ENCODE measurements at regions not wholly inside any gene's neighbourhood (a gene's known extent, or its start where the extent isn't known, plus 50 kb on each side); places are given as distances from the start of the nearest gene placed in this dataset.
"Not testable (repeated sequence)": the region's sequence is repeated elsewhere in the genome, so short reads cannot be mapped to it uniquely, and the experiment has no call there.

GRCh38 chr2:87604980-87605379, 142.9 kb upstream of the PLGLB2 start:
- H3K27ac Mint-ChIP-seq; POLR2A ChIA-PET; H3K36me3 Mint-ChIP-seq (ENCODE audit: low read depth); H3K27me3 Mint-ChIP-seq (ENCODE audit: low read depth); H3K4me1 Mint-ChIP-seq (ENCODE audit: low read depth); CTCF ChIA-PET; ATAC-seq; DNase-seq; H3K4me3 Mint-ChIP-seq; H3K9me3 Mint-ChIP-seq (ENCODE audit: insufficient read depth): not testable (repeated sequence)

- POLR2A ChIA-PET; H3K27me3 Mint-ChIP-seq (ENCODE audit: low read depth); H3K4me1 Mint-ChIP-seq (ENCODE audit: low read depth); H3K9me3 Mint-ChIP-seq (ENCODE audit: insufficient read depth); ATAC-seq; CTCF ChIA-PET; H3K27ac Mint-ChIP-seq; DNase-seq; H3K36me3 Mint-ChIP-seq (ENCODE audit: low read depth); H3K4me3 Mint-ChIP-seq: not testable (repeated sequence)
These were observed 139.3 kb upstream of the PLGLB2 start for GRCh38 chr2:87608377-87609166.

DNA sequence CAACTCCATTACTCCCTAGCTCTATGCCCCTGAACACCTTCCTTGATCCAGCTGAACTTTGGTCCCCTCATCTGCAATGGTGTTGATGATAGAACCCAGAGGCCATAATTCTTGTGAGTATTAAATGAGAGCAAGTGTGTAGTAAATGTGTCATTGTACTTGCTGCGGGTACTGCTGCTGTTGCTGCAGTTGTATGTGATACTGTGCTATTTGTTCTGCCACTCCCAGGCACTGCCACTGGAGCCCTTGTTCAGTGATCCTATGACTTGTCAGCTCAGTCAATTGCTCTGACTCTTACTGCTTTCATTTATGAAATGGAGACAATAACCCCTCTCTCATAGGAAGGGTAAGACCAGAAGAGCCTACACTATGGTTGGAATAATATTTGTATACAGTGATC, 136.9 kb upstream of the PLGLB2 start:
- H3K36me3 Mint-ChIP-seq (ENCODE audit: low read depth); POLR2A ChIA-PET; CTCF ChIA-PET: not testable (repeated sequence)

DNA sequence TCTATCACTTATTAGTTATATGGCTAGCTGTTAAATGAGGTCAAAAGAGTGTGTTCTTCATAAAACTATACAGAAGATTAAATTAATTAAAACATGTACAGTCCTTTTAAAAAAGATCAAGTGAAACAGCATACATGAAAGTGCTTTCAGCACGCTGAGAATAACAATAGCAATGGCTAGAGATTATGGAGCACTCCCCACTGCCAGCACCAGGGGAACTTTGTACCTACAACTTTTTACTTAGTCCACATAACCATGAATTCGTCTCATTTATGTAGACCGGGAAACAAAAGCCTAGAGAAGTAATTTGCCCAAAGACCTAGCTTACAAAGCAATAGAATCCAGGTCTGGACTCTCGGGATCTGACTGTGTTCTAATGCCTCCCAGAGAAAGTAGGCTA, 136.5 kb upstream of the PLGLB2 start:
- H3K27ac Mint-ChIP-seq; DNase-seq; H3K9me3 Mint-ChIP-seq (ENCODE audit: insufficient read depth); H3K27me3 Mint-ChIP-seq (ENCODE audit: low read depth); CTCF ChIA-PET; POLR2A ChIA-PET; H3K36me3 Mint-ChIP-seq (ENCODE audit: low read depth); H3K4me1 Mint-ChIP-seq (ENCODE audit: low read depth); ATAC-seq; H3K4me3 Mint-ChIP-seq: not testable (repeated sequence)

More for the DNA sequence above, 136.9 kb upstream of the PLGLB2 start:
- H3K9me3 Mint-ChIP-seq (ENCODE audit: insufficient read depth); H3K27ac Mint-ChIP-seq; ATAC-seq; H3K4me3 Mint-ChIP-seq; H3K27me3 Mint-ChIP-seq (ENCODE audit: low read depth); DNase-seq; H3K4me1 Mint-ChIP-seq (ENCODE audit: low read depth): not testable (repeated sequence)

- CTCF ChIA-PET; H3K9me3 Mint-ChIP-seq (ENCODE audit: insufficient read depth); H3K27me3 Mint-ChIP-seq (ENCODE audit: low read depth); POLR2A ChIA-PET; H3K4me3 Mint-ChIP-seq; H3K36me3 Mint-ChIP-seq (ENCODE audit: low read depth); ATAC-seq; H3K4me1 Mint-ChIP-seq (ENCODE audit: low read depth); DNase-seq; H3K27ac Mint-ChIP-seq: not testable (repeated sequence)
These were observed 135.9 kb upstream of the PLGLB2 start for GRCh38 chr2:87611956-87612355.

- DNase-seq; H3K36me3 Mint-ChIP-seq (ENCODE audit: low read depth); H3K4me3 Mint-ChIP-seq; H3K4me1 Mint-ChIP-seq (ENCODE audit: low read depth); H3K27me3 Mint-ChIP-seq (ENCODE audit: low read depth); CTCF ChIA-PET; ATAC-seq; H3K27ac Mint-ChIP-seq; H3K9me3 Mint-ChIP-seq (ENCODE audit: insufficient read depth); POLR2A ChIA-PET: not testable (repeated sequence)
These were observed 133.0 kb upstream of the PLGLB2 start for GRCh38 chr2:87614829-87615434.

DNA sequence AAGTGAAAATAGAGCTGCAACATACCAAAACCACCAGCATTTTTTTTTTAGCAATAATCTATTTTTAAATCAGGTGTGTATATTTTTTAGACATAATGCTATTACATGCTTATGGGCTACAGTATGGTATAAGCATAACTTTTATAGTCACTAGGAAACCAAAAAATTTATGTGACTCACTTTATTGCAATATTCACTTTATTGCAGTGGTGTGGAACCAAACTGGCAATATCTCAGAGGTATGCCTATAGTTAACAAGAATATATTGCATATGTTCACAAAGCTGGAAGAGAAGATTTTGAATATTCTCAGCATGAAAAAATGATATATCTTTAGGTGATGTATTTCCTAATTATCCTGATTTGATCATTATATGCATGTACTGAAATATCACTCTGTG, 128.8 kb upstream of the PLGLB2 start:
- H3K4me3 Mint-ChIP-seq; CTCF ChIA-PET; H3K9me3 Mint-ChIP-seq (ENCODE audit: insufficient read depth); H3K36me3 Mint-ChIP-seq (ENCODE audit: low read depth); H3K27ac Mint-ChIP-seq; ATAC-seq; H3K4me1 Mint-ChIP-seq (ENCODE audit: low read depth); DNase-seq; POLR2A ChIA-PET; H3K27me3 Mint-ChIP-seq (ENCODE audit: low read depth): not testable (repeated sequence)

DNA sequence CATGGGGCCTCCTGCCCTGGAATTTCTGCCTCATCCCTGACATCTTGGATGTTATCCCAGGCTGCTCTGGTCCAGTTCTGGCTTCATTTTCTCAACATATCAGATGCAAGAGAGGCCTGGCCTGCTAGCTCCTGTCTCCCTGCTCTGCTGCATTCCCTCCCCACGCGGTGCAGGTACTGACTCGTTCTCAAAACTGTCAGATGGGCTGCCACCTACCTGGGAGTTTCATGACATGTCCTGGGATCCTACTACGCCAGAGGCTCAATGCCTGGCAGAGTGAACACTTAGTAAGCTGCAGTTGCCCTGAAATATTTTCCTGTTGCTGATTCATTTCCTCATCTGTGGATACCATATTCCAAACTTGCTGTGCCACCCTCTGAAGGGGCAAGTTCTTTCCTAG, 126.7 kb upstream of the PLGLB2 start:
- CTCF ChIA-PET; POLR2A ChIA-PET; DNase-seq; H3K4me3 Mint-ChIP-seq; H3K4me1 Mint-ChIP-seq (ENCODE audit: low read depth); H3K36me3 Mint-ChIP-seq (ENCODE audit: low read depth); H3K9me3 Mint-ChIP-seq (ENCODE audit: insufficient read depth); H3K27ac Mint-ChIP-seq; ATAC-seq; H3K27me3 Mint-ChIP-seq (ENCODE audit: low read depth): not testable (repeated sequence)

- ATAC-seq; H3K27me3 Mint-ChIP-seq (ENCODE audit: low read depth); H3K36me3 Mint-ChIP-seq (ENCODE audit: low read depth); H3K27ac Mint-ChIP-seq; H3K4me3 Mint-ChIP-seq; POLR2A ChIA-PET; DNase-seq; H3K4me1 Mint-ChIP-seq (ENCODE audit: low read depth); CTCF ChIA-PET; H3K9me3 Mint-ChIP-seq (ENCODE audit: insufficient read depth): not testable (repeated sequence)
These were observed 125.2 kb upstream of the PLGLB2 start for GRCh38 chr2:87622720-87623119.

GRCh38 chr2:87629491-87630458, 118.1 kb upstream of the PLGLB2 start:
- H3K4me3 Mint-ChIP-seq; POLR2A ChIA-PET; CTCF ChIA-PET; H3K36me3 Mint-ChIP-seq (ENCODE audit: low read depth); DNase-seq; H3K9me3 Mint-ChIP-seq (ENCODE audit: insufficient read depth); H3K27me3 Mint-ChIP-seq (ENCODE audit: low read depth); H3K27ac Mint-ChIP-seq: not testable (repeated sequence)
- H3K4me1 Mint-ChIP-seq (ENCODE audit: low read depth), result peaks cover 14% of the 10 kb centered on the region
- ATAC-seq, result peak; percentile 18

- POLR2A ChIA-PET; H3K27me3 Mint-ChIP-seq (ENCODE audit: low read depth); ATAC-seq; H3K36me3 Mint-ChIP-seq (ENCODE audit: low read depth); DNase-seq; H3K4me3 Mint-ChIP-seq; CTCF ChIA-PET; H3K9me3 Mint-ChIP-seq (ENCODE audit: insufficient read depth); H3K27ac Mint-ChIP-seq: not testable (repeated sequence)
- H3K4me1 Mint-ChIP-seq (ENCODE audit: low read depth), result peaks cover 17% of the 10 kb centered on the region
These were observed 117.0 kb upstream of the PLGLB2 start for GRCh38 chr2:87630892-87631291.

DNA sequence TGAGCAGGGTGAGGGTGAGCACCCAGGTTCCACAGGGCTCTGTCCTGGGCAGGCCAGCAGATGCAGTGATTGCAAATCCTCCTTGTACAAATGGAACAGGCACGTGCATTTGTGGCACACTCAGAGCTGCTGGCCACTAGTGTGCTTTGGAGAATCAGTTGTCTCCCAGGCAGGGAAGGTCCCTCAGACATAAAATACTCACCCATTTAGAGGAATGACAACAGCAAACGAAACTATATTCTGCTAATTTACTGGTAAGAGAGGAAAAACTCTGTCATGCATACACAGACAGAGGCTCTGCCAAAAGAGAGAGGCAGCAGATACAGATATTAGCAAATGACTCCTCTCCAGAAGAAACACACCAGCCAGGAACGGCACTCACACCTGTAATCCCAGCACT, 116.5 kb upstream of the PLGLB2 start:
- H3K27ac Mint-ChIP-seq; H3K4me3 Mint-ChIP-seq; H3K27me3 Mint-ChIP-seq (ENCODE audit: low read depth); DNase-seq; ATAC-seq; POLR2A ChIA-PET; CTCF ChIA-PET; H3K36me3 Mint-ChIP-seq (ENCODE audit: low read depth); H3K9me3 Mint-ChIP-seq (ENCODE audit: insufficient read depth): not testable (repeated sequence)
- H3K4me1 Mint-ChIP-seq (ENCODE audit: low read depth), result peaks cover 17% of the 10 kb centered on the region
